ENCODE measurements at regions not wholly inside any gene's neighbourhood (a gene's known extent, or its start where the extent isn't known, plus 50 kb on each side); places are given as distances from the start of the nearest gene placed in this dataset.

GRCh38 chr15:85899927-85900326, 105.2 kb upstream of the KLHL25 start:
- TF ChIP-seq POLR2A (IDR thresholded peaks at IDR 0.05) = no peak
- TF ChIP-seq, protein P1, sequence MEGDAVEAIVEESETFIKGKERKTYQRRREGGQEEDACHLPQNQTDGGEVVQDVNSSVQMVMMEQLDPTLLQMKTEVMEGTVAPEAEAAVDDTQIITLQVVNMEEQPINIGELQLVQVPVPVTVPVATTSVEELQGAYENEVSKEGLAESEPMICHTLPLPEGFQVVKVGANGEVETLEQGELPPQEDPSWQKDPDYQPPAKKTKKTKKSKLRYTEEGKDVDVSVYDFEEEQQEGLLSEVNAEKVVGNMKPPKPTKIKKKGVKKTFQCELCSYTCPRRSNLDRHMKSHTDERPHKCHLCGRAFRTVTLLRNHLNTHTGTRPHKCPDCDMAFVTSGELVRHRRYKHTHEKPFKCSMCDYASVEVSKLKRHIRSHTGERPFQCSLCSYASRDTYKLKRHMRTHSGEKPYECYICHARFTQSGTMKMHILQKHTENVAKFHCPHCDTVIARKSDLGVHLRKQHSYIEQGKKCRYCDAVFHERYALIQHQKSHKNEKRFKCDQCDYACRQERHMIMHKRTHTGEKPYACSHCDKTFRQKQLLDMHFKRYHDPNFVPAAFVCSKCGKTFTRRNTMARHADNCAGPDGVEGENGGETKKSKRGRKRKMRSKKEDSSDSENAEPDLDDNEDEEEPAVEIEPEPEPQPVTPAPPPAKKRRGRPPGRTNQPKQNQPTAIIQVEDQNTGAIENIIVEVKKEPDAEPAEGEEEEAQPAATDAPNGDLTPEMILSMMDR (IDR thresholded peaks at IDR 0.05) = no peak

Measured in uterus (tissue), 2 donors.